DOHH2 (cell line): ENCODE measurements at regions not wholly inside any gene's neighbourhood (a gene's known extent, or its start where the extent isn't known, plus 50 kb on each side); places are given as distances from the start of the nearest gene placed in this dataset.

ENCODE experiments used
- H3F3A ChIP-seq: fragments of 200-600 bp; sonication (generic), shearing (Covaris generic); 2 replicates; pipeline ENCODE4 v1.6.0; 2016; ENCODE audit warnings: antibody characterized with exemption, mild to moderate bottlenecking; ENCODE audit not compliant: control insufficient read depth, insufficient read depth
- H3K27ac ChIP-seq: fragments of 200-600 bp; sonication (generic); 2 replicates; pipeline ENCODE4 v1.5.1; 2014; ENCODE audit warnings: low read depth, mild to moderate bottlenecking, low read length, moderate library complexity
- H3K27me3 ChIP-seq: fragments of 200-600 bp; sonication (generic); 2 replicates; pipeline ENCODE4 v1.6.1; 2014; ENCODE audit warnings: mild to moderate bottlenecking, low read length, mixed read lengths; ENCODE audit not compliant: control insufficient read depth
- H3K36me3 ChIP-seq: fragments of 200-600 bp; sonication (generic); 2 replicates; pipeline ENCODE4 v1.6.1; 2014; ENCODE audit warnings: mild to moderate bottlenecking, low read length, moderate library complexity, mixed read lengths; ENCODE audit not compliant: control insufficient read depth
- H3K4me1 ChIP-seq: fragments of 200-600 bp; sonication (generic); 2 replicates; pipeline ENCODE4 v1.6.1; 2014; ENCODE audit warnings: mild to moderate bottlenecking, low read length, mixed read lengths; ENCODE audit not compliant: control insufficient read depth
- H3K4me2 ChIP-seq: fragments of 200-600 bp; sonication (generic); 2 replicates; pipeline ENCODE4 v1.6.0; 2014; ENCODE audit warnings: mild to moderate bottlenecking, low read length, moderate library complexity
- H3K4me3 ChIP-seq: fragments of 200-600 bp; sonication (generic); 2 replicates; pipeline ENCODE4 v1.5.1; 2014; ENCODE audit warnings: mild to moderate bottlenecking, low read length, mixed read lengths
- H3K79me2 ChIP-seq: fragments of 200-600 bp; sonication (generic); 2 replicates; pipeline ENCODE4 v1.6.1; 2014; ENCODE audit warnings: mild to moderate bottlenecking, low read length, mixed read lengths; ENCODE audit not compliant: control insufficient read depth
- H3K9me2 ChIP-seq: fragments of 200-600 bp; sonication (generic); replicated peaks from 2 replicates; pipeline ENCODE4 v1.6.1; 2014; ENCODE audit warnings: mild to moderate bottlenecking, low read length, mixed read lengths; ENCODE audit not compliant: control insufficient read depth
- H3K9me3 ChIP-seq: fragments of 200-600 bp; sonication (generic); 2 replicates; pipeline ENCODE4 v1.6.1; 2014; ENCODE audit warnings: antibody characterized with exemption, low read length, mixed read lengths; ENCODE audit not compliant: control insufficient read depth, insufficient read depth
- H4K20me1 ChIP-seq: fragments of 200-600 bp; sonication (generic); 2 replicates; pipeline ENCODE4 v1.6.0; 2014; ENCODE audit warnings: low read depth, mild to moderate bottlenecking, antibody characterized with exemption, low read length, moderate library complexity; ENCODE audit not compliant: control insufficient read depth, insufficient read depth
- CTCF ChIP-seq: fragments of 200-600 bp; sonication (generic); IDR thresholded peaks from one replicate; pipeline ENCODE4 v1.5.1; 2014; ENCODE audit warnings: antibody characterized with exemption, mild to moderate bottlenecking, low read depth, low read length; ENCODE audit not compliant: poor library complexity, severe bottlenecking
- EZH2phosphoT487 ChIP-seq: fragments of 200-600 bp; sonication (generic); IDR thresholded peaks from 2 replicates; pipeline ENCODE4 v1.6.1; 2017; ENCODE audit warnings: borderline replicate concordance, mild to moderate bottlenecking, antibody characterized with exemption, low read length, moderate library complexity, mixed read lengths

GRCh38 chr12:93944911-93945310 is 203.5 kb upstream of the PLXNC1 start:
- Histone ChIP-seq H3K9me3 (no peaks in the 10 kb centered on the region), H3K79me2 (no peaks in the 10 kb centered on the region), H3K4me1 (no peaks in the 10 kb centered on the region), H4K20me1 (no peaks in the 10 kb centered on the region), H3F3A (no peaks in the 10 kb centered on the region), H3K4me2 (no peak overlapping the region), H3K27ac (no peak overlapping the region), H3K27me3 (no peaks in the 10 kb centered on the region), H3K36me3 (no peaks in the 10 kb centered on the region), H3K9me2 (no peaks in the 10 kb centered on the region), H3K4me3 (no peak overlapping the region)
- TF ChIP-seq CTCF (no peak), EZH2phosphoT487 (no peak)

GRCh38 chr12:93946542-93947150 is 201.7 kb upstream of the PLXNC1 start:
- Histone ChIP-seq H3F3A (no peaks in the 10 kb centered on the region), H3K36me3 (no peaks in the 10 kb centered on the region), H3K27me3 (no peaks in the 10 kb centered on the region), H3K9me2 (no peaks in the 10 kb centered on the region), H3K9me3 (no peaks in the 10 kb centered on the region), H3K4me2 (no peak overlapping the region), H3K4me3 (no peak overlapping the region), H3K4me1 (no peaks in the 10 kb centered on the region), H3K27ac (no peak overlapping the region), H3K79me2 (no peaks in the 10 kb centered on the region), H4K20me1 (no peaks in the 10 kb centered on the region)
- TF ChIP-seq EZH2phosphoT487 (no peak), CTCF (no peak)

GRCh38 chr12:93947486-93947885 is 200.9 kb upstream of the PLXNC1 start:
- Histone ChIP-seq H3K27ac (no peak overlapping the region), H3K9me2 (no peaks in the 10 kb centered on the region), H3K4me1 (no peaks in the 10 kb centered on the region), H3K4me3 (no peak overlapping the region), H3K9me3 (no peaks in the 10 kb centered on the region), H3K27me3 (no peaks in the 10 kb centered on the region), H3F3A (no peaks in the 10 kb centered on the region), H4K20me1 (no peaks in the 10 kb centered on the region), H3K4me2 (no peak overlapping the region), H3K79me2 (no peaks in the 10 kb centered on the region), H3K36me3 (no peaks in the 10 kb centered on the region)
- TF ChIP-seq EZH2phosphoT487, result no peak
- no peak for TF ChIP-seq CTCF
